Hippocampal formation (tissue), 2 donors: ENCODE measurements at regions not wholly inside any gene's neighbourhood (a gene's known extent, or its start where the extent isn't known, plus 50 kb on each side); places are given as distances from the start of the nearest gene placed in this dataset.

Experiments
- DNase-seq, 2 donors: peaks; one replicate each; lab custom pipeline; 2025; lab: John Stamatoyannopoulos, UW

DNA sequence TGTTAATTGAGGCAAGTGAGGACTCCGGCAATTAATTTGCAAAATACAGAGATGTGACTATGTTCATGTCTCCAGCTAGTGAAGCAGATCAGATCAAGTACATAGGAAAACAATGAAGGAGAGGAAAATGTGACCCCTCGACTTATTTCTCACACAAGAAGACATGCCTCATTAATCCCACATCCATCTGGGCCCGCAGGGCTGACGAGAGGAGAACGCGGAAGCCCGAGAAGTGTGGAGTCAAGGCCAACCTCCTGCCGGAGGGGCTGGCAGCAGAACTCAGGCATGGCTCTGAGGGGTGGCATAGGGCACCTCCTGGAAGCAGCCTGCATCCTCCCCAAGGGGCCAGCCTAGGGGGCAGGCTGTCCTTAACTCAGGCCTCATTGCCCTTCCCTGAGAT lies 54.4 kb downstream of the ZNF503 start:
- DNase-seq = no peak

DNA sequence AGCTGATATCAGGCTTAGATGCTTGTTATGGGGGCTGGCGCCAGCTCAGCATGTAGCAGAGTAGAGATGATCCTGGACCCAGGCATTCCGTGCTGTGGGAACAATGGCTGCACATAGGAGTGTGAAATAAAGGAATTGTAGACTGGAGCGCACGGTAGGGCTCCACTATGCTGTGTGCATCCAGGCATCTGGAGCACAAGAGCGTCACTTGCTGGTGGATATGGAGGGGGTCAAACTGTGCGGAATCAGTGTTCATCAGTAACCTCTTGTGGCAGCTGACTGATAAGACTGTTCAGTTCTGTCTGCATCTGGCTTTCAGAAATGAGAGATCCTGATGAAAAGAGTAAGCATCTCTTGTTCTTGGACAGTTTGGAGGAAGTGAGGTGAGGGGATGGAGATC lies 55.8 kb downstream of the ZNF503 start:
- DNase-seq = no peak

DNA sequence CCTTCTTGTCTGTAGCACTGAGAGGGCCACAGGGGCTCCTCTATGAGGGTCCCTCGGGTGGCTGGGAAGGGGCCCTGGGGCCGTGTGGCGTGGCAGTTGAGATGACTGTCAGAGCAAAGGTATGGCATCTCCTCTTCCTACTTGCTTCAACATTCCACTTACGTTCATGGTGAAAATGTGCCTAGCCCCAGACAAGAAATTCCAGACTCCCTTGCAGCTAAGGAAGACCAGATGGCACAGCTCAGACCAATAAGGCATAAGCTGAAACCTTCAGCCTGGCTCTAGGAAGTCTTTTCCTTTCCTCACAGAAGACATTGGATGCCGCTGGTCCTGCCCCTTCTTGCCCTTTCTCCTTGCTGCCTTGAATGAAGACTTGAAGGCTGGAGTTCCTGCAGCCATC lies 57.4 kb downstream of the ZNF503 start:
- no peak for DNase-seq

DNA sequence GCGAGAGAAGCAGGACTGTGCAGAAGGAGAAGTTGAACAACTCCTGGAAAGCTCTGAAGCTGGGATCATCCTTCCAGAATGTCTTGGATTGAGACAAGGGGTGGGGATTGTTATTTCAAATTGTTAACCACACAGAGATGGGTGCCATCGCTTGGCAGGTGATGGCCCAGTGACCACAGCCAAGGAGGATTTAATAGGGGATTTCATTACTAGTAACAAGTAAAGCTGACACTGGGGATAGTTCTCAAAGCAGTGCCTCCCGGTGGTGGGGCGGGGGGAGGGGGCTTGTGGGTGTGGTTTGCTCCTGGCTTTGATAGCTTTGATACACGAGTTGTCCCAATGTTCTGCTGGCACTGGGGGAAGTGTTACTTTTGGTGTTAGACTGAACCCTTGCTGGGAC lies 59.2 kb downstream of the ZNF503 start:
- no peak for DNase-seq

DNA sequence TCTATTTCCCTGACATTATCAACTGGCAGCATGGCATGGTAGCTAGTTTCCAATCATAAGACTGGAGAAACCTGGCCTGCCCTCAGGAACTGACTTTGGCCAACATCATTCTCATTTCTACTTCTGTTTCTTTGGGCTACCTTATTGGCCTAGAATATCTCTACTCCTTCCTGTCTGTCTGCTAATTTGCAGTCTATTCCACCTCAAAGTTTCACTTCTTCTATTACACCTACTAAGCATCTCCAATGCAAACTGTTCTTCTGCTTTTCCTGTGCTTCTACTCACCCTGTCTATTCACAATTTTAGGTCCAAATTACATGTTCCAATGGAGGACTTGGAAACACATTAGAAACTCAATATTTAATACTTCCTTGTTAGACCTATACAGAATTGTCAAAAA lies 65.6 kb downstream of the ZNF503 start:
- DNase-seq = no peak

DNA sequence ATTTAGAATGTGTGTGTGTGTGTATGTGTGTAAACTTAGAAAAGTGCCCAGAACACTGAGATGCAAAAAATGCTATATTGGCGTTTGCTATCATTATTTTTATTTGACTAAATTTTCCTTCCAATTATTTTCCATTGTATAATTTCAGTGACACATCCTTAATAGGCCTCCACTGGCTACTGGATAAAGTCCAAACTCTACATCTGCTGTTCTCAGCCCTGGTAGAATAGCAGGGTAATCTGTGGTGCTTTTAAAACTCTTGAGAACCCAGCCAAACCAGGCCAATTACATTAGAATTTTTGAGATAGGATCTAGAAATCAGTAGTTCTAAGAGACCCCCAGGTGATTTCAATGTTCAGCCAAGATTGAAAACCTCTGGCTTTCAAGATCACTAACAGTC lies 66.4 kb downstream of the ZNF503 start:
- no peak for DNase-seq

DNA sequence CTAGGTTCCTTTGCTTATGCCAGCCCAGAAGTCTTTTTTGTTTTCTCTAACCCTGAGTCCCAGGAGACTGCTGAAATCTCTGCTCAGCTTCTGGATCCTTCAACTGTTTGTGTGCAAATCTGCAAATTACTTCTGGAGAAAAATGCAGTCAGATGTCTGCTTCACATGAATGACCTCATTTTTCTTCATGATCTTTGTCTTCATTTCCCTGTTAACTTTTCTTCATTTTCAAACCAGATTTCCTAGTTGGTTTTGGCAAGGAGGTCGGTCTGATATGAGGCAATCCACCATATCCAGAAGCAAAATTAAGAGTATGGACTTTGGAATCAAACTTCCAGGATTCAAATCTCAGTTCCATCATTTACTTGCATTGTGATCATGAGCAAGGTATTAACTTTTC lies 66.8 kb downstream of the ZNF503 start:
- DNase-seq = no peak

DNA sequence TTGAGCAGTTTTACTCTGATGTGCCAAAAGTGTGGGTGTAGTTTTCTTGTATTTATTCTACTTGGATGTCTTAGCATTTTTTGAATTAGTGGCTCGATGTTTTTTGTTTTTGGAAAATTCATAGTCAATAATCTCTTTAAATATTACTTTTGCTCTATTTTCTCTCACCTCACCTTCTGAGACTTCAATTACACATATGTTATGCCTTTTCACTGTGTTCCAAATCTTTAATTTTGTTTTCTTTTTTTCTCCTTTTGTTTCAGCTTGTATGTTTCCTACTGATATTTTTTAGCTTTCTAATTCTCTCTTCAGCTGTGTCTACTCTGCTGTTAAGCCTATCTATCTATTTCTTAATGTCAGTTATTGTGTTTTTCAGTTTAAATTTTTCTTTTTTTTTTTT lies 69.5 kb downstream of the ZNF503 start:
- no peak for DNase-seq

DNA sequence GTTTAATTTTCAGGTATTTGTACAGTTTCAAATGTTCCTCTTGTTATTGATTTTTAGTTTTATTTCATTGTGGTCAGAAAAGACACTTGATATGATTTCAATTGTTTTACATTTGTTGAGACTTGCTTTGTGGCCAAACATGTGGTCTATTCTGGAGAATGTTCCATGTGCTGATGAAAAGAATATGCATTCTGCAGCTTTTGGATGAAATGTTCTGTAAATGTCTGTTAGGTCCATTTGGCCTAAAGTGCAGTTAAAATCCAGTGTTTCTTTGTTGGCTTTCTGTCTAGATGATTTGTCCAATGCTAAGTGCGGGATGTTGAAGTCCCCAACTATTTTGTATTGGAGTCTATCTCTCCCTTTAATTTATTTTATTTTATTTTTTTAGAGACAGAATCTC lies 70.5 kb downstream of the ZNF503 start:
- no peak for DNase-seq

DNA sequence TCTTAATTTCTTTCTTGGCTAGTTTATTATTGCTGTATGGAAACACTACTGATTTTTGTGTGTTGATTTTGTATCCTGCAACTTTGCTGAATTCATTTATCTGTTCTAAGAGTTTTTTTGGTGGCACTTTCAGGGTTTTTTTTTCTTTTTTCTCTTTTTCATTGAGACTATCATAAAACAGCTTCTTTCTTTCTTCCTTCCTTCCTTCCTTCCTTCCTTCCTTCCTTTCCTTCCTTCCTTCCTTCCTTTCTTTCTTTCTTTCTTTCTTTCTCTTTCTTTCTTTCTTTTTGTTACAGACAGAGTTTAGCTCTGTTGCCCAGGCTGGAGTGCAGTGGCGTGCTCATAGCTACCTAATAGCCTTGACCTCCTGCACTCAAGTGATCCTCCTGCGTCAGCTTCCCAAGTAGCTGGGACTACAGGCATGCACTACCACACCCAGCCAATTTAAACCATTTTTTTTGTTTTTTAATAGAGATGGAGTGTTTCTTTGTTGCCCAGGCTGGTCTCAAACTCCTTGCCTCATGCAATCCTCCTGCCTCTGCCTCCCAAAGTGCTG lies 72.3 kb downstream of the ZNF503 start:
- DNase-seq = no peak

DNA sequence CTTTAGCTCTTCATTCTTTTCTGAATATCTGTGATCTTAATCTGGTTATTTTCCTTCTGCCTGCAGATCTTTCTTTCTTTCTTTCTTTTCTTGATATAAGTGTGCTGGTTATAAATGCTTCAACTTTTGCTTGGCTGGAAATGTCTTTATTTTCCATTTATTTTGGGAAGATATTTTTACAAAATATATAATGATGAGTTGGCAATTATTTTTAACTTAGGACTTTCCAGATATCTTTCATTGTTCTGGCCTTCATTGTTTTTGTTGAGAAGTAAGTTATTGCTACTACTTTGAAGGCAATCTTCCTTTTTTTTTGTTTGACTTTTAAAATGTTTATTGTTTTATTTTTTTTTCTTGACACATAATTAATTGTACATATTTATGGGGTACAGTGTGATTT lies 75.3 kb downstream of the ZNF503 start:
- no peak for DNase-seq

DNA sequence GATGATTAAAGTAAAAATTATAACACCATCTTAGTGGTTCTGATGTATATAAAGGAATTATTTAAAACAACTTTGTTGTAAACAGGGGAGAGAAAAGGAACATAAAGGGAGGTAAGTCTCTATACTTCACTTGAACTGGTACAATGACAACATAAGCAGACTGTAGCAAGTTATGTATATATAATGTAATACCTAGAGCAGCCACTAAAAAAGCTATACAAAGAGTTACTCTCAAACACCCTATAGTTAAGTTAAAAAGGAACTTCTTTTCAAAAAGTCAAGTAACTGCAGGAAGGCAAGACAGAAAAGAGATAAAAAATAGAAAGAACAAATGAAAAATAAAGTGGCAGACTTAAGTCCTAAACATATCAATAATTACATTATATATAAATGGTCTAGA lies 82.3 kb downstream of the ZNF503 start:
- DNase-seq = no peak

DNA sequence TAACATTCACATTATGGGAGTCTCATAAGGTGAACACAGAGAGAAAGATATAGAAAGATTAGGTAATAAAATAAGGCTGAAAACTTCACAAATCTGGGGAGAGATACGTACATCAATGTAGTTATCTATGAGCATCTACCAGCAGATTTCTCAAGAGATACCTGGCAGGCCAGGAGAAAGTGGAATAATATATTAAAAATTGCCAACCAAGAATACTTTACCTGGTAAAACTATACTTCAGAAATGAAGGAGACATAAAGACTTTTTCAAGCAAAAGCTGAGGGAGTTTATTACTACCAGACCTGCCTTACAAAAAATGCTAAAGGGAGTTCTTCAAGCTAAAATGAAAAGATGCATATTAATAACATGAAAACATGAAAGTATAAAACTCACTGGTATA lies 78.8 kb upstream of the COMTD1 start:
- no peak for DNase-seq

DNA sequence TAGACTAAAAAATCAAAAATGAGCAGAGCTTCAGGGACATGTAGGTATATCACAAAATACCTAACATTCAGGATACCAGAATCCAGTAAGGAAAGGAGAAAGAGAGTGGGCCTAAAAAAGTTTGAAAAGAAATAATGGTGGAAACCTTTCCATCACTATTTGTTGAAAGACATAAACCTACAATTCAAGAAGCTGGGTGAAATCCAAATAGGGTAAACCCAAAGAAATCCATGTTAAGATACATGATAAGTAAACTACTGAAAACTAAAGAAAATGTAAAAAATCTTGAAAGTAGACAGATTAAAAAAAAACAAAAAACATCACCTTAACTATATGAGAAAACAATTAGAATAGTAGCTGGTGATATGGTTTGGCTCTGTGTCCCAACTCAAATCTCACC lies 76.7 kb upstream of the COMTD1 start:
- no peak for DNase-seq

DNA sequence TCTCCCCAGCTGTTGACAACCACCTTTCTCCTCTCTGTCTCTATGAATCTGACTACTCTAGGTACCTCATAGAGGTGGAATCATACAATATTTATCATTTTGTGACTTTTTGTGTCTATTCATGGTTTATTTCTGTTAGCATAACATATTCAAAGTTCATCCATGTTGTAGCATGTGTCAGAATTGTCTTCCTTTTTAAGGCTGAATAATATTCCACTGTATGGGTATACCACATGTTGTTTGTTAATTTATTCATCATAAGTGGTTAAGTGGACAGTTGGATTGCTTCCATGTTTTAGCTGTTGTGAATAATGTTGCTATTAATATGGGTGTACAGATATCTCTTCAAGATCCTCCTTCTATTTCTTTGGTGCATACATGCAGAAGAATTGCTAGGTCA lies 69.9 kb upstream of the COMTD1 start:
- no peak for DNase-seq

DNA sequence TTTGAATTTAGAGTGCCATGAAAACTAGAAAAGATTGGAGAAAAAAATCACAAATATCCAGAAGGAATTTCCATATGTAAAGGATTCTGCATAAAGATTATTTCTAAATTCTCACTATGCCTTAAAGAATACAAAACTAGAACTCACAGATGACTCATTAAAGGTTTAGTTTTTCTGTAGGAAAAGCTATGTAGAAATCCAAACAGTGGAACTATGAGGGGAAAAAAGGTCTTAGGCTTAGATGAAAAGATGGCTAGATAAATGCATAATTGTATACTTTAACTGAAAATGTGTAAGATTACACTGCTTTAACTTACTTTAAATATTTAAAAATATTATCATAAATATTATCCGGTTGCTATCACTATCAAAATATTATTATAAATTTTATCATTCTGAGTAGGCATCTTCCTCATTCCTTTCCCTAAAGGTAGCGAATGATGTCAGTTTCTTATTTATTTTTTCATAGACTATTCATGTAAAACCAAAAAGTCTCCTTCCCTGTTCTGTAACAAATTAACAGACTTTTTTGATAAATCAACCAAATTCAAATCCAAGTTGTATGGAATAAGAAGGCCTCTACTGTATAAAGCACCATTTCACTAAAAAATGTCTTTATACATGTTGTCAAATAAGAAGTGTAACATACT lies 69.1 kb upstream of the COMTD1 start:
- no peak for DNase-seq

DNA sequence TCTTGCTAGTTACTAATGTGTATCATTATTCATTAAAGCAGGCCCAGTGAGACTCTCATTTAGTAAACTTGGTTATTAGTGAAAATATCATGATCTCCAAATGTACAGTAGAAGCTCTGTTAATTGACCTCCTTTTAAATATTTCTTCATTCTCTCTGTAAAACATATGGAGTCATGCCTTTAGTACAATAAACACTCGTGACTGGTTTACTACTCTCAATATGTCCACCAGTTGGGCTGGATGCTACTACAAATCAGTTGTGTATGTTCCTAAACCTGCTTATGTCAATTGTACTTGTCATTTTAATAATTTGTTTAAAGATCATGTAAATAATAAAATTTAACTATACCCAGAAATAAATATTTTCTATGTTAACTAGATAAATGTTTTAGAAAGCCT lies 68.6 kb upstream of the COMTD1 start:
- no peak for DNase-seq

DNA sequence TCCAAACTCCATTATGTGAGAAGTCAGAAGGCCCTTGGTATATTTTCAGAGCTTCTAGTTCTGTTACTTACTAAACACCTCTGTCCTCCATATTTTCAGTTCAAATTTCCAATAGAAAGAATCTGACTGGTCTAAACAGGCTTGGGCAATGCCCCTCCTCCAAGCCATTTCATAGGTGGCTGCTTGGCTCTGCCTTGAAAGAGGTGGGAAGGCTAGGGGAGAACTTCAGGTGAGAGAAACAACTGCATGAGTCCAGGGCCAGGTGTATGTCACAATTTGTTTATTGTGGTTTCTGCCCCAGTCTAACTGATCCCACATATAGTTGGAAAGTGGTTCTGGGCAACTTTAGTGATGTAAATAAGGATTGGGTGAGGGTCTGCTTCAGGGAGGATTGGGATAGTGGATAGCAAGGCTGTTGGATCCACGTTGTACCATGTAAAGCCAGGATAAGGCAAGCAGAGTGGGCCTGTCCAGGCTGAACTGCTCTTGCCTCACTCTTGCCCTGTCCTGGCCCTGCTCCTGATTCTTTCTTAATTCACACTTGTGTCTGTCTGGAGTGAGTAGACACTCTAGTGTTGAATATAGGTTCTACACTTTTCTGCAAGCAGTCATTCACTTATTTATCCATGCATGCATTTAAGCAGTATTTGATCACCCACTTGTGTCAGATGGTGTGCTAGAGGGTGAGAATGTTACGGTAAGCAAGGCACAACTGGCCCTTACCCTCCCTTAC lies 67.5 kb upstream of the COMTD1 start:
- DNase-seq = no peak

DNA sequence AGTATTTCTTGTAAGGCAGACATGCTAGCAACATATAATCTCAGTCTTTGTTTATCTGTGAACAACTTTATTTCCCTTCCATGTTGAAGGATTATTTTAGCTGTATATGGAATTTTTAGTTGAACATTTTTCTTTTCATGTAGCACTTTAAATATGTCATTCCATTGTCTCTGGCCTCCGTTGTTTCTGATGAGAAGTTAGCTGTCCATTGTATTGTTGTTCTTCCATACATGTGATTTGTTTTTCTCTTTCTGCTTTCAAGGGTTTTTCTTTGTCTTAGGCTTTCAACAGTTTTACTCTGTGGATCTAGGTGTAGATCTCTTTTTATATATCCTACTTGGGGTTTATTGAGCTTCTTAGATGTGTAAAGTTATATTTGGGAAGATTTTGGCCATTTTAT lies 66.3 kb upstream of the COMTD1 start:
- no peak for DNase-seq

DNA sequence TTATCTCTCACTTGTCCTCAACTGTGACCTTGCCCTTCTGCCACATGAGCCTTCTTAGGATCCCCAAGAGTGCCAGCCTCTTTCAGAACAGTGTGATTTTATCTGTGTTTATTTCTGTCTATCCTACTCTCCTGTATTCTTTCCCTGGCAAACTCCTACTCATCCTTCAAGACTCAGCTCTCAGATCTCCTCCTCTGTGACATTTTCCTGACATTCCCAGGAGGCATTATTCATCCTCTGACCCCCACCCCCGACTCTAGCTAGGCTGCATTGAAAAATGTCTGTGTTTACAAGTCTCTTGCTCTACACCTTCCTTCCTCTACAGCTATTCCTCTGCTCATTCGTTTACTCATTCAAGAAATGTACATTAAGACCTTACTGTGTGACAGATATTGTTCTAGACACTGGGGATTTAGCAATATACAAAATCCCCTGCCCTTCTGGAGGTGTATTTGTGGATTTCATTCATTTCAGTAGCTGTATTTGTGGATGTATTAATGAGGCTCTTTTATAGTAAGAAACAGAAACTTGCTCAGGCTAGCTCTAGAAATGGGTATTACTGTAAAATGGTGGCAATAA lies 61.4 kb upstream of the COMTD1 start:
- DNase-seq = no peak

DNA sequence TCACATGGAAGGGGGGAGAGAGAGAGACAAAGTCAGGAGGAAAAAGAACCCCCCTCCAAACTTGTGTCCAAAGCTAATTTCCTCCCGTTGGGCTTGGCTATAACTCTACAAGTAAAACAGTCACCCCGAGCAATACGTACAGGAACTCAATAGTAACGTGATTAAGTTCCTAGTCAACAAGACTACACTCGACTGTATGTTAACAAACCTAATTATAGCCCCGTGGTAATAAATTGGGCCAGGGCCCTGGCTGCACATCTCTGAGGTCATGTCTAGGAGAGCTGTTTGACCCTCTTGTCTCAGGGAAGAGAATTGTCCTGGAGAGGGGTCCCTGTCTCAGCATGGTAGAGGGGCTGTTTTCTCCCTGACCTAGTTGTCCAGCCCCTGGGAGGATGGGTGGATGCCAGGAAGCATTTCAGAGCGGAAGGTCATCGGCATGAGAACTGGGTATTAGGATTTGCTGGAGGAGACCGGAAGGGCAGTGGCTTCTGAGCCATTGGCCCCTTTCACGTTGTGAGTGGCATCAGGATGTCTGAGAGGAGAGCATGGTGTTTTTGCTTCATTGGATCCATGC lies 60.2 kb upstream of the COMTD1 start:
- no peak for DNase-seq

DNA sequence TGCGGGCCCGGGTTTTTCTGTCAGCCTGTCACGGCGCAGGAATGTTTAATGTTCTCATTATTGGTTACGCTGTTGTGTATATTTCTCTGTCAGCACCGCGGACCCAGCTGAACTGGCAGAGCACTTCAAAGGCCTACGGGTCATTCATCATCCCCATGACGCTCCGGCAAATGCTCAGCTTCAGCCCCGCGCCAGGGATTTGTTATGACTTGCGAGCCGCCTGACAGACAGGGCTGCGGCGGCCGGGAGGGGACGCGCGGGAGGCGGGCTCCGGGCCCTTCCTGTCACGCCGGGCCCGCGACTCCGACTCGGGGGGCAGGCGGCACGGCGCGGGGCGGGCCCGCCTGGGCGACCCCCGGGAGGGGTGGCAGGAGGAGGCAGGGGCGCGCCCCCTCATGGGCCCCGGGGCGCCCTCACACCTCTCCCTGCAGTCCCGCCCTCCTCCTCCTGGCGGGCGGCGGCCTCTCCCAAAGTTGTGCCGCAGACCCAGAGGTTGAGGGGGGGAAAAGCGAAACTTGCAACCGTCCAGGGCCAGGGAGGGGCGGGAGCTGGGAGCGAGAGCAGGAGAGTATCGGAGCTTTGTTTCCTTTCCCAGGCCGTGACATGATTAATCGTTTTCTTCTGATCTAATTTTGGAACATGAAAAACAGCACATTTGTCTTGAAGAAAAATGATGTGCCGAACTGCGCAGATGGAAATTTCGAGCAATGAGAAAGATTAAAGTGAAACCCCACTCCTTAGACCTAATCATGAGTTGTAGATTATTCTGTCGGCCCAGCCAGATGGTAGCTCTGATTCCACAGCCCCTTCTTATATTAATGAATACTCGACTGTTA lies 59.3 kb upstream of the COMTD1 start:
- DNase-seq = peak; percentile 25 to 43
